ENCODE measurements at regions not wholly inside any gene's neighbourhood (a gene's known extent, or its start where the extent isn't known, plus 50 kb on each side); places are given as distances from the start of the nearest gene placed in this dataset.
"Not testable (repeated sequence)": the region's sequence is repeated elsewhere in the genome, so short reads cannot be mapped to it uniquely, and the experiment has no call there.

DNA sequence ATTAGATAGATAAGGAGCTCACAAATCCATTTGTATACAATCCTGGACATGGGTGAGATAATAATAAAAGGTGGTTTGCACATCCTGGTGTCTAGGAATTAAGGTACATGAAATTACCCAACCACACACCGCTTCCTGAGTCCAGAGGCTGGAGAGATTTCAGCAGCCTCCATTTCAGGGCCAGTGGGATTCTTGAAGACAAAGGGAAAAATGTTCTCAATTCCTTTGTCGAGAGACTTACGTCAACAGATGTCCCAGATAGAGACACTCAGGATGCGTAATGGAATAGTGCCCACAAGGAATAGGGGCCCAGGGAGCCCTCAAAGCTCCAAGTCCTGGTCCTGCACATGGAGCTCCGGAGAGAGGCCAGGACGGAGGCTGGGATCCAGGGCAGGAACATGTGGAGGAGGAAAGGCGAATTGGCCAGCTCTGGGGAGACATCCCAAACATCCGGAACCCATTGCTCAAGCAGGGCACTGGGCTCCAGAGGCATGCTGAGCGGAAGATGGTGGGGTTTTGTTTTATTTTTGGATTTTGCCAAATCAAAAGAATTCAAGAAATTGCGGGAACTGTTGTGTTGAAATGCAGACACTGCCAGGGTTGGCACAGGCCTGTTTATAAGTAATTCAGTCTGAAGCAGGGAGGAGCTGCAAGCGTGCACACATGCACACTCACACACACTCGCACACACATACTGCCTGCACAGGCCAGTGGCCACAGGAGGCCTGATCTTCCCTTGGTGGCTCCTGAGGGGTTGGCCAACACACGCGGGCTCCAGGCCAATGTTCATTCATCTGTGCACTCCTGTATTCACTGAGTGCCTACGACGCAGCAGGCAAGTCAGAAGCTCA is 97.2 kb downstream of the NOG start:
- no peak for DNase-seq

DNA sequence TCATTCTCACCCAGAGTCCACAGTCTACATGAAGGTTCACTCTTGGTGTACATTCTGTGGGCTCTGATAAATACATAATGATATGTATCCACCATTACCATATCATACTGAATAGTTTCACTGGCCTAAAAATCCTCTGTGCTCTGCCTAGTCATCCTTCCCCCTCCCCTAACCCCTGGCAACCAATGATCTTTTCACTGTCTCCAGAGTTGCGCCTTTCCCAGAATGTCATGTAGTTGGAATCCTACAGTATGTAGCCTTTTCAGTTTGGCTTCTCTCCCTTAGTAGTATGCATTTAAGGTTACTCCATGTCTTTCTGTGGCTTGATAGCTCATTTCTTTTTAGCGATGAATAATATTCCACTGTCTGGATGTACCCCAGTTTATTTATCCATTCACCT is 101.3 kb downstream of the NOG start:
- no peak for DNase-seq

DNA sequence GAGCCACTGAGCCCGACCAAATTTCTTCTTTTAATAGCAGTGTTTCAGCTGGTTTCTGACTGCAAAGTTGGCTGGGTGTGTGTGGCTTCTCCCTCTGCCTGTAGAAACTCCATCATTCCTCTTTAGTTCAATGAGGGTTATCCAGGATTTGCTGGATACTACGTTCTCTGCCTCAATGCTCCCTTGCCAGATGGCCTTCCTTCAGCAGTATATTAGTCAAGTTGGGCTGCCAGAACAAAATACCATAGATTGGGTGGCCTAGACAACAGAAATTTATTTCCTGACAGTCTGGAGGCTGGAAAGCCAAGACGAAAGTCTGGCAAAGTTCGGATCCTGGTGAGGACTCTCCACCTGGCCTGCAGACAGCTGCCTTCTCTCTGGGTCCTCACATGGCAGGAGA is 103.7 kb downstream of the NOG start:
- DNase-seq: no peak

DNA sequence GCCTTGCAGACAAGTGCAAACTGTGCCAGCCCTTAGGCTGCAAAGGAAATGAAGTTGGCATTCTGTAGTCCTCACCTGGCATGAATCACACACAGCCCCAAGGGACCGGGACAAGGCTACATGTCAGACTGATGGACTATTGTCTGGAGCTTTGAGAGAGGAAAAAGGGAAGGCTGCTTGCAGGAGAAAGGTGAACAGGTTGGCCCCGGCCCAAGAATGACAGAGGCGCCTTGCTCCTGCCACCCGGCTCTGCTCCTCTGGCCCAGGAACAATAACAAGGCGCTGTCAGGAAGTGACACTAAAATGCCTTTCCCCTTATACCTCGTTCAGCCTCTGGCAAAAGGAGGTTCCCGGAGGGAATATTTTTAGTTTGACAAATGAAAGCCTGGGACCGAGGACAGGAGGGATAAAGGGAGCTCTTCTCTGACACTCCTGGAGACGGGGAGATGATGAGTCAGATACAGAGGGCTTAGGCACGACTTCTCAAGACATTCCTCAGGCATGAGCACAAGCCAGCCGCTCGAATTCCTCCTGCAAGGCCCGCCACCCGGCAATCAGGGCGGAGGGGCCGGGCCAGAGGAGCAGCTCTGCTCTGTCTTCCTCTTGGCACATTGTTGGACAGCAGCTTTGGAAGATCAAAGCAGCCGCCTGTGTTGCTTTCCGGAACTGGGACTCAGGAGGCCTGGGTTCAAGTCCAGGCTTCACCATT is 105.8 kb downstream of the NOG start:
- DNase-seq: peak; percentile 80

DNA sequence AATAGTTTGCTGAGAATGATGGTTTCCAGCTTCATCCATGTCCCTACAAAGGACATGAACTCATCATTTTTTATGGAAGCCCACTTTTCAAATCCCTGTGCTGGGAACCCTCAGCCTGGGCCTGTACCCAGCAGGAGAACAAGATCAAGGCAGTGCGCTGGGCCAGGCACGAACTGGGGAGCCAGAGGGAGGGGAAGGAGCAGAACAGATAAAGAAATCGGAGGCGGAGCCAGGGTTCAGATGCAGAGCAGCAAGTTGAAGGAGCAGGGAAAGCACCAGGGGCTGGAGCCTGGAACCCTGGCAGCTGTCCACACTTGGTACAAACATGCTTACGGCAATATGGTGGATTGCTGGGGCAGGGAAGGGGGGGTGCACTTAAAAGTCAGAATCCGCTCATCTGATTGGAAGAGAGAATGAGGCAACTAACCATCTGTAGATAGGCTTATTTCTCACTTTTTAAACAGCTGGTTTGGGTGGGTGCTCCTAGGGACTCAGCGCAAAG is 107.5 kb downstream of the NOG start:
- no peak for DNase-seq

DNA sequence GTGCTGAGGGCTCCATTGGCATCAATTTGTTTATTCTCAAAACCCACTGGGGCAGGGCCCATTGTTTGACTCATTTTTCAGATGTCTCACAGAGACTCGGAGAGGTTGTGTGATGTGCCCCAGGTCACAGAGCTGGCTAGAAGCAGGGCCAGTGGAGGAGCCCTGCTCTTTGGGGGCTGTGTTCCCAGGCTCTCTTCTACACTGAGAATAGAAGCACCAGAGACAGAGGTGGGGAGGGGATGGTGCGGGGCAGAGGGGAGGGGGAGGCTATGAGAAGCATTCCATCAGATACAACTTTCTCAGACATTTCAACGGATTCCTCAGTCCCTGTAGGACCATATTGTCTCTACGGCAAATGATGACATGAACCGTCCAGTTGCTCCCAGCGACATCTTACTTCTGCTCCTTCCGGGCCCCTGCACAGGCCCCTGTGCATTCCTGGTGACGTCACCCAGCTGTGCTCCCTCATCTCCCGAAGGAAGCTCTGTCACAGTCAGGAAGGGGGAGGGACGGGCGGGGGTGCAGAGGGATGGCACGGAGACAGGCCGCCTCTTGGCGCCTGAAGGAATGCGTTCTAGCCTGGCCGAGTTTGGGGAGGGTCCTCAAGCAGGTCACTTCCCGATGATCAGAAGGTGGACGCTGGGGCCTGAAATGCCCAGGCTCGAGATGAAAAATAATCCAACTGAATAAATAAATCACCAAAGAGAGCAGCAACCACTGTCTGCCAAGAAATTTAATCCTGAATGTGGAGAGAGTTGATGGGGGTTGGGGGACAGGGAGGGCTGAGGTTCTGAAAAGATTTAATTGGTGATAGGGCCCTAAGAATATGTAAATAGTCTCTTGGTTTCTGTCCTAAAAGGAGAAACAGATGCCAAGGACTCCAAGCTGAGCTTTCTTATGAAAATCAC is 114.1 kb downstream of the NOG start:
- DNase-seq: peak; percentile 73

DNA sequence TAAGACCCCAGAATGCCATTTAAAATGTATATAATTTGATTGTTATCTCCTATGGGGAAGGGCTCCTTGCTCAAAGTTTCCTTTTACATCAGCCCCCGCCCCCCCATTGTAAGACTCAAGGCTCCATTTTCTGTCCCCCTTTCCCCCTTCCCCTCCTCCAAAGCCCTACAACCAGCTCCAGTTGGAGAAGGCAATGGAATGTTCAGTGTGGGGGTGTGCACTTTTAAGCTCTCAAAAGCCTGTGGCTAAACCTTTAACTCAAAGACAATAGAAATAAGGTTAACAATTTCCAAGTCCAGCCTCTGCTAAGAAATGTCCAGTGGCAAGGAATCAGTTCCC is 114.7 kb downstream of the NOG start:
- DNase-seq: peak; percentile 18

DNA sequence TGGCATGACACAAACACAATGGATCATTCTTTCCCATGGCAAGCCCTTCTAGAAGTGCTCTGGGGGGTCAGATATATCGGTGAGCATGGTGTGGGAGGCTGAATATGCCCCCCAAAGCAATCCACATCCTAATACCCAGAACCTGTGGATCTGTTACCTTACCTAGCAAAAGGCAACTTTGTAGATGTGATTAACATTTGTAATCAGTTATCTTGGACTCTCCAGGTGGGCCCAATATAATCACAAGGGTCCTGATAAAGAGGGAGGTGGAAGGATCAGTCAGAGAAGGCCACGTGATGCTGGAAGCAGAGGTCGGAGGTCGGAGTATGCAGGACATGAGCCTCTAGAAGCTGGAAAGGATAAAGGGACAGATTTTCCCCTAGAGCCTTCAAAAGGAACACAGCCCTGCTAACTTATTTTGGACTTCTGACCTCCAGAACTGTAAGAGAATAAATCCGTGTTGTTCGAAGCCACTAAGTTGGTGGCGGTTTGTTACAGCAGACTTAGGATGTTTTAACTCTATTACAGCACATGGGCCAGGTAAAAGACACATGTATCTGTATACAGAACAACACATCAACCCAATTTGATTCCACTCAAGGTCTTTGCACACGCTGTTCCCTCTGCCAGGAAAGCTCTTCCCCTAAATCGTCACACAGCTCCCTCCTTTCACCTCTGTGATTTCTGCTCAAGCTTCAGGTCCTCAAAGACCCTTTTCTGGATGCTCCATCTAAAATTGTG is 115.3 kb downstream of the NOG start:
- no peak for DNase-seq

DNA sequence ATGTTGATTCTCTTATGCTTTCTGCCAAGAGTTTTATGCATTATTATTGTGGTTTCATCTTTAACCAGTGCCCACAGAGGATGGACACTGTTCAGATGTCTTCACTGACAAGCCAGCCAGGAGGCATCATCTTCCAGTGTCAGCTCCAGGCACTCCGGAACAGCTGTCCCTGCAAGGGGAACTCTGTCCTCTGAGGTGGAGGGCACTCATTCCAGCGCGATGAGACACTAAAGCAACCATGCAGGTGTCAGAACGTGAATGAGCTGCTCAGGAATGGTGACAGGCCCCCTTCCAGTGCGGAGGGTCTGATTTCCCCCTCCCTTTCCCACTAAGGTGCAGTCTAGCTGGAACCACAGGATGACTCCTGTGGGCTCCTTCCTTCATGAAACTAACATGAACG is 117.5 kb downstream of the NOG start:
- DNase-seq: no peak

DNA sequence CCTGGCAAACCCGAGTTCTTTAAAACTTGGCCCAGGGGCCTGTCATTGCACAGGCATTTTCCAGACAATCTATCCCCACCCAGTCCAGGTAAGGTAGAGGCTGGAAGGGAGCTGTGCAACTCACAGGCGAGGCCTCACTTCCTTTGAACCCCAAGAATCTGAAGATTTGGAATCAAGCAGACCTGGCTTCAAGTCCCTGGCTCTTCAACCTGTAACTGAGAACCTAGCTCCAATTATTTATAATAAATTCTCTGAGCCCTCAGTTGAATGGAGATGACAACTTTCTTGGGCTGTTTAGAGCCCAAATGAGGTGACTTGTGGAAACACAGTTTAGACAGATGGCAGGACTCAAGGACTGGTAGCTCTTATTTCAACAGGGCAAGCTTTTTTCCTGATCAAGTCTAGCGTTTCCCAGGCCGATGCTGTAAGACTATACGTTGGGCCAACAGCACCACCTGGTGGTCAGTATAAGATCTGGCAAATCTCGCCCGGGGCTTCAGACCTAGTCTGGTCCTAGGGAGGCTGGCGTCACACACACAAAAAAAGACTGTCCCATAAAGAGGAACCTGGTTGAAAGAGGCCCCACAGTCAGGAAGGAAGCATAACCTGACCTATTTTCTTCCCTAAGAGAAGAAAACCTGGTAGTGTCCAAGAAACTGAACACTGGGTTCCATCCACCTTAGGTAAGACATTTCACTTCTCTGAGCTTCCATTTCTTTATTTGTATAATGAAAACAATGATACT is 117.9 kb downstream of the C17orf67 start:
- peak; percentile 94 for DNase-seq

DNA sequence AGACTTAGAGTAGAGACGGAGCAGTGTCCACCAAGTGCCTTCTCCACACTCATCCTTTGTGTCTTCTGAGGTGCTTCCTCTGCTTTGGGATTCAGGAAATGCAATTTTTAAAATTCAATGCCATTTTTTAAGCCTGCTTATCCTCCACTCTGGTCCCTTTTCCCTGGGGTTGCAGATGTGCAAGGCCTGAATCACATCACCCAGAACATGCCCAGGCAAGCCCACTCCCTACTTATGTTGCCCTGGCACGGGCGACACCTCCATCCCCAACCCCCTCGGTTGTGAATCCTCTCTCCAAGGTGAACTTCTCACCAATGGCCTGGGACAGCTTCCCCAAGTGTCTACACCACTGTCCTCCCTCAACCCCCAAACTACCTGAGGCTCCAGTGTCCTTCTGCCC is 116.2 kb downstream of the C17orf67 start:
- DNase-seq: no peak

DNA sequence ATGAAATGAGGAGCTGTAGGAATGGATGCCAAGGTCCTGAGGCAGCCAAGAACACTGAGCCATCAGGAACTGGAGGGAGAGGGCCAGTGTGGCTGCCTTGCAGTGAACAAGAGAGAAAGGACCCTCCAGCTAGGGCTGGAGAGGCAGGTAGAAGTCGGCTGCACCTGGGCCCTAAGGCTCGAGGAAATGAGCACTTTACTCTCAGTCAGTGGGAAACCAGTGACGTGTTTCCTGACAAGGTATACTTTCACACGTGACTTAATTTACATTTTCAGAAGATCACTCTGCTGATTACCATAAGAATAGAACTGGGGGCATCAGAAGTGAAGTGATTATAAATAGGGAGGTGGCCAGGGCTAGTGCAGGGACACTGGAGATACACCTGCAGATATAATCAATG is 115.2 kb downstream of the C17orf67 start:
- no peak for DNase-seq

DNA sequence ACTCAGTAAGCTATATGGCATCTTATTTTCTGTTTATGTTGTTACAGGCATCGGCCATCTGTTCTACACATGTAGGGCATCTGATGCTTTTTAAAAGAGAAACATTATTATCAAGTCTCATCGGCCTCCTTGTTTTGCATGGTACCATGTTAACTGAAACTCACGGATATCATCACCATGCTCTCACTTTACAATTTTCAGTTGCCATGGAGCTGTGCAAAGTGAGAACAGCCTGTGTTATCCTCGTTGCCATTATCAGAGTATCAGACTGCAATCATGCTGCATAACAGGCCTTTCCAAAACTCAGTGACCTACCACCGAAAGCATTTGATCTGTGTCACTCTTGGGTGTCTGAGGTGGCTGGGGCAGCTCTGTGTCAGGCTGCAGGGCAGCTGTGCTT is 110.3 kb downstream of the C17orf67 start:
- DNase-seq: no peak

DNA sequence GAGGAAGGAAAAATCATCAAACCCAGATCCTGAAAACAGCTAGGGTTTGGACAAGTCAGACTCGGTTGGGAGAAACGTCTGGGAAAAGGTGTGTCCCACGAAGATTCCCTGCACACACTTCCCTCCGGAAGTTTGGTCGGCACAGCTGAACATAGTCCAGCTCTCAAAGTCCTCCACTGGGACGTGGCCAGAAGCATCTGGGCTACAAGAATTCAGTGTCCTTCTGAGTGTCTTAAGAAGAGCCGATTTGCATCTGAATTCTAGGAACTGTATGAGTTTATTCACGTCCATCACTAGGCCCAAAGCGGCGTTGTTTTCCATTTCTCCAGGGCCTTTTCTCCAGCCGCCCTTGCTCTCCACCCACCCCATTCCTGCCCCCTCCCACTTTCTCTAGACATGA is 109.1 kb downstream of the C17orf67 start:
- DNase-seq: no peak

DNA sequence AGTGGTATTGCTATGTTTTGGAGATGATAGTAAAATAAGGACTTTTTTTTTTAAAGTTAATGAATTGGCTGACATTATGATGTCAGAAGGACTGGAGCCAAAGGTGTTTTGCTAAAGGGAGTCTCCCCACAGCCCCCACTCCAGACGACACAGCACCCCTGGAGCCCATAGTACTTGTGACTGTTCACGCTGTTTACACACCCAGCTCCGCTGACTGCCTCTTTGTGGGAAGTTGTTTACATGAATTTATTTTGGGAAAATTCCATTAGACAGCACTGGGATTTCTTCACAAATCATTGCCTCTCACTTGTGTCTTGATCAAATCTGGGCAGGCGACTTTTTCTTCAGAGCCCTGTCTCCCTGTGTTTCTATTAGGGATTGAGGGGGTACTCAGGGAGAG is 108.6 kb downstream of the C17orf67 start:
- no peak for DNase-seq

DNA sequence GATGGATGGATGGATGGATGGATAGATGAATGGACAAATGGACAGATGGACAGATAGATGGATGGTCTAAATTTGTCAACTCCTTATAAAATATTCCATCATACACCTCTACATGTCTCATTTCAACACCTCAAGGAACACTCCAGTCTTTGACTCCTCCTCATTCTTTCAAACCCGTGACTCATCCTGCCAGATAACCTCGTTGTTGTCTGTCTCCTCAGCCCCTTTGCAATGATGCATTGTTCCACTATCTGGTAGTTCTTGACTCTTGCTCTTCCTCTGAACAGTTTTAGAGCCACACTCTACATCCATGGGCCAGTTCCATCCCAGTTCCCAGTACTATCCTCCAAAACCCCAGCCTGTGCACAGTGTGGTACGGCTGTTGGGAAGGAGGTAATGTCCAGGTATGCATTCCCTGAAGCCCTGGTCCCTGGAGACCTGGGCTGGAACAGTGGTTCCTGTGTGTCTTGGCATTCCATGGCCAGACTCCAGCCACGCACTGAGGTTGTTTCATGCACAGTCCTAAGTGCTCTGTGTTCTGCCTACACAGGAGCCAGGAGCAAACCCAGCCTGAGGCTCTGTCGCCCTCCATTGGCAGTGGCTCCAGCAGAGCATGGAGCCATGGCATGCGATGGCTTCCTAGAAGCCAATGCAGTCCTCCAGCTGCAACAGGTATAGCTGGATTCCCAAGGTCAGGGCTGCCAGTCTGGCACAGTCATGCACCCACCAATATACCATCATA is 105.7 kb downstream of the C17orf67 start:
- DNase-seq: no peak

DNA sequence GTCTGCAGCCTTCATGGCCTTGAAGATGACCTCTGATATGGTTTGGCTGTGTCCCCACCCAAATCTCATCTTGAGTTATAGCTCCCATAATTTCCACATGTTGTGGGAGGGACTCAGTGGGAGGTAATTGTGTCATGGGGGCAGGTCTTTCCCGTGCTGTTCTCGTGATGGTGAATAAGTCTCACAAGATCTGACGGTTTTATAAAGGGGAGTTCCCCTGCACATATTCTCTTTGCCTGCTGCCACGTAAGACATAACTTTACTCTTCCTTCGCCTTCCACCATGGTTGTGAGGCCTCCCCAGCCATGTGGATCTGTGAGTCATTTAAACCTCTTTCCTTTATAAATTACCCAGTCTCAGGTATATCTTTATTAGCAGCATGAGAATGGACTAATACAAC is 102.6 kb downstream of the C17orf67 start:
- not testable (repeated sequence) for DNase-seq

DNA sequence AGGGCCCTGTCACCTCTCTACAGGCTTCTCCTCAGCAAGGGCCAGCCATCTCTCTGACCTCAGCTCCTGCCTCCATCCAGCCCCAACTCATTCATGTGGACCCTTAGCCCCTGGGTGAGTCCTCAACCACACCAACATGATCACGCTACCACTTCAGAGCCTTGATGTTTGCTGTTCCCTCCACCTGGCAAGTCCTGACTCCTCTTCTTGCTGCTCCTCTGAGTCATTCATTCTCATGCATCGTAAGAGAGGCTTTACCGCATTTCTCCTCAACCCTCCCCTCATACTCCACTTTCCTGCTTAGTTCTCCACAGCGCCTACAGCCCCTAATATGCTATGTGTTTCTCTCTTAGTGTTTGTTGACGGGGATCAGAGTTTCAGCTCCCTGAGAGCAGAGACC is 99.9 kb downstream of the C17orf67 start:
- DNase-seq: no peak

DNA sequence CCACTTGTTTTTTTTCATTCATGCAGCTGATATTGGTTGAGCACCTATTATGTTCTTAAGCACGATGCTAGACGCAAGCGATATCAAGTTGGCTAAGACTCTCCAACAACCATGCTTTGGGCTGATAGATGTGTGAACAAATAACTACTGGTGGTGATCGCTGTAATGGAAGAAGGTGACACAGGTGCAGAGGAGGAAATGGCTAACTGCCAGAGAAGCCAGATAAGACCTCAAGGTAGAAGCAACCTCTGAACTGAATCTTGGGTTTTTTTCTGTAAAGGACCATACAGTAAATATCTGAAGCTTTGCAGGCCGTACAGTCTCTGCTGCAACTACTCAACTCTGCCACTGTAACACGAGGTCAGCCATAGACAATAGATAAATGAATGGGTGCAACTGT is 97.9 kb downstream of the C17orf67 start:
- no peak for DNase-seq

DNA sequence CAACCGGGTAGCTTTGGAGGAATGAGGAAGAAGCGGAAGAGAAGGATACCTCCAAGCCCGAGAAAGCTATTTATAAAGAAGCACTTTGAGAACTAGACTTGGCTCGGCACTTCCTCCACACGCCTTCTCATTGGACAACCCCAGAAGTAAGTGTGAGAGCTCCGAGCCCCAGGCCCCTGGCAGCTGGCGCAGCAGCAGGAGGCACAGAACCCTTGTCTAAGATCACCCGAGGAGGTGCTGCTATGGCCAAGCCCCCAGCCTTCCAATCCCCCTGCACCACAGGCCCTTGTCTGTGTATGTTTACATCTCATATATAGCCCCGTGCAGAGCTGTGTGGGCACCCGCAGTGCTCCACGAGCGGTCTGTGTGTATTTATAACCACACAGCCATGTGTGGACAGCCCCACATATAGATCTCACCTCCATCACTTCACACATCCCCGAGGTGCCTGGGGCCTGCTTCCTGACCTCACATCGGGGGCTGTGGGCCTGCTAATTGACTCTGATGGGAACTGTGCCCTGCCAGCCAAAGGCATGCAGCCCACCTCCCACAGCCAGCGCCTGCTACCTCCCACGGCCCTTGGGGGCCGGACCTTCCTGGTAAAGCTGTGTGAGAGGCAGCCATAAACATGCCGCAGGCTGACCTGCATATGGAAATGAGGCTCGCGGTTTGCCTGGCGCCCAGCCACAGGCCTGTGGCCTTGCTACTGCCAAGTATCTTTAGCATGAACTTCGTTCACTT is 96.1 kb downstream of the C17orf67 start:
- DNase-seq: no peak
